Right lobe of liver (tissue), 6 donors: ENCODE measurements at regions not wholly inside any gene's neighbourhood (a gene's known extent, or its start where the extent isn't known, plus 50 kb on each side); places are given as distances from the start of the nearest gene placed in this dataset.

Experiments used
- ATAC-seq, 4 donors: fragments of 200-7000 bp; cut with Tn5 transposase; one replicate each; pipeline ENCODE4 v1.9.1; 2020; ENCODE audit warnings: mild to moderate bottlenecking in 4 of 4, moderate library complexity in 4 of 4
- DNase-seq, 3 donors: peaks; one replicate each; pipeline ENCODE4 v3.0.0-alpha.2; 2020
- H3K27ac ChIP-seq, 3 donors: fragments of 200-600 bp; one replicate each; pipeline ENCODE4 v1.8.0; 2022
- H3K27me3 ChIP-seq, 2 donors: fragments of 200-600 bp; one replicate each; pipeline ENCODE4 v1.8.0; 2022
- H3K36me3 ChIP-seq, 4 donors: fragments of 200-600 bp; sonication (generic) in 1 of 4; one replicate each; pipeline versions ENCODE4 v1.5.1 to v1.8.0; 2017 to 2022; ENCODE audit warnings: control low read depth in 1 of 4
- H3K4me1 ChIP-seq, 4 donors: fragments of 200-600 bp; sonication (generic) in 1 of 4; one replicate each; pipeline versions ENCODE4 v1.5.1 to v1.8.0; 2017 to 2022; ENCODE audit warnings: control low read depth in 1 of 4
- H3K4me3 ChIP-seq, 3 donors: fragments of 200-600 bp; one replicate each; pipeline ENCODE4 v1.8.0; 2022
- H3K9me3 ChIP-seq, 4 donors: fragments of 200-600 bp; sonication (generic) in 1 of 4; one replicate each; pipeline versions ENCODE4 v1.5.1 to v1.8.0; 2017 to 2022; ENCODE audit warnings: control low read depth in 1 of 4
- POLR2A ChIP-seq: fragments of 450-650 bp; IDR thresholded peaks from one replicate; pipeline ENCODE4 v1.6.1; 2017; ENCODE audit warnings: antibody characterized with exemption, mild to moderate bottlenecking
- WGBS: methylation state at CpG from one replicate; pipeline ENCODE4 v1.1.6; 2018; ENCODE audit warnings: low coverage, low lambda C conversion rate; ENCODE audit not compliant: insufficient coverage; ENCODE audit errors: missing lambda C conversion rate; 5-methylcytosine and 5-hydroxymethylcytosine counted together
- intact Hi-C, 2 donors: fragments of 100-400 bp; cut with DNase I; formaldehyde crosslinking; loops; one replicate each; pipeline versions ENCODE4 v1.11.2 to v1.14.1; 2022
- TF ChIP-seq, protein P1 (sequence below), 4 donors: fragments of 200-600 bp in 3 of 4; fragments of 450-650 bp in 1 of 4; IDR thresholded peaks; one replicate each; pipeline versions ENCODE4 v1.5.1 to v1.8.0; 2016 to 2022; ENCODE audit warnings: antibody characterized with exemption in 4 of 4, mild to moderate bottlenecking in 2 of 4
- donor health status: DM: no; HTN: yes; CAD: no.
- donor health status: DM: no; HTN: no; CAD: no.
- donor health status: DM: no; HTN: no; CAD: no.
- donor health status: DM: no; HTN: yes; CAD: no.
- donor health status: DM: no; HTN: yes; CAD: no.

DNA sequence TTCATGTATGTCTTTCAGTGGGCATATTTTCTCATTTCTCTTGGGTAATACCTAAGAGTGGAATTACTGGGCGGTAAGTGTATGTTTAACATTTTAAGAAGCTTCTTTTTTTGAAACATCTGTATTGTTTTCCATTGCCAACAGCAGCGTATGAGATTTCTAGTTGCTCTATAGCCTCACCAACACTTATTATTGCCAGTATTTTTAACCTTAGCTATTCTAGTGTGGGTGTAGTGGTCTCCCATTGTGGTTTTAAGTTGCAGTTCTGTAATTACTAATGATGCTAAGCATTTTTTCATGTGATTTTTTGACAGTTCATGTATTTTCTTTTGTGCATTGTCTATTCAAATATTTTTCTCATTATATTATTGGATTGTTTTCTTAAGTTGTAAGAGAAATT, 101.9 kb upstream of the EEA1 start:
- no peaks in the 10 kb centered on the region for H3K36me3 ChIP-seq
- H3K27ac ChIP-seq = no peak overlapping the region
- no peak for ATAC-seq
- H3K27me3 ChIP-seq = no peaks in the 10 kb centered on the region
- TF ChIP-seq, protein P1, sequence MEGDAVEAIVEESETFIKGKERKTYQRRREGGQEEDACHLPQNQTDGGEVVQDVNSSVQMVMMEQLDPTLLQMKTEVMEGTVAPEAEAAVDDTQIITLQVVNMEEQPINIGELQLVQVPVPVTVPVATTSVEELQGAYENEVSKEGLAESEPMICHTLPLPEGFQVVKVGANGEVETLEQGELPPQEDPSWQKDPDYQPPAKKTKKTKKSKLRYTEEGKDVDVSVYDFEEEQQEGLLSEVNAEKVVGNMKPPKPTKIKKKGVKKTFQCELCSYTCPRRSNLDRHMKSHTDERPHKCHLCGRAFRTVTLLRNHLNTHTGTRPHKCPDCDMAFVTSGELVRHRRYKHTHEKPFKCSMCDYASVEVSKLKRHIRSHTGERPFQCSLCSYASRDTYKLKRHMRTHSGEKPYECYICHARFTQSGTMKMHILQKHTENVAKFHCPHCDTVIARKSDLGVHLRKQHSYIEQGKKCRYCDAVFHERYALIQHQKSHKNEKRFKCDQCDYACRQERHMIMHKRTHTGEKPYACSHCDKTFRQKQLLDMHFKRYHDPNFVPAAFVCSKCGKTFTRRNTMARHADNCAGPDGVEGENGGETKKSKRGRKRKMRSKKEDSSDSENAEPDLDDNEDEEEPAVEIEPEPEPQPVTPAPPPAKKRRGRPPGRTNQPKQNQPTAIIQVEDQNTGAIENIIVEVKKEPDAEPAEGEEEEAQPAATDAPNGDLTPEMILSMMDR (IDR thresholded peaks at IDR 0.05) = no peak
- TF ChIP-seq POLR2A = no peak
- H3K9me3 ChIP-seq = no peaks in the 10 kb centered on the region
- no peak for DNase-seq
- intact Hi-C loops = no loop called here
- 60% methylated on average over 2 of the region's 2 CpGs for WGBS
- H3K4me1 ChIP-seq = no peaks in the 10 kb centered on the region
- H3K4me3 ChIP-seq = no peak overlapping the region

GRCh38 chr12:93032758-93033157, 103.7 kb upstream of the EEA1 start:
- Histone ChIP-seq H3K4me3 (no peak overlapping the region), H3K27ac (no peak overlapping the region), H3K27me3 (no peaks in the 10 kb centered on the region), H3K9me3 (no peaks in the 10 kb centered on the region), H3K4me1 (no peaks in the 10 kb centered on the region), H3K36me3 (no peaks in the 10 kb centered on the region)
- intact Hi-C loops = no loop called here
- TF ChIP-seq, protein P1 (IDR thresholded peaks at IDR 0.05) = no peak
- no peak for TF ChIP-seq POLR2A
- ATAC-seq = no peak
- no peak for DNase-seq

- no peak overlapping the region for H3K4me3 ChIP-seq
- intact Hi-C loops = no loop called here
- TF ChIP-seq, protein P1 (IDR thresholded peaks at IDR 0.05) = no peak
- TF ChIP-seq POLR2A = no peak
- no peaks in the 10 kb centered on the region for H3K36me3 ChIP-seq
- no peaks in the 10 kb centered on the region for H3K4me1 ChIP-seq
- H3K27ac ChIP-seq = no peak overlapping the region
- H3K27me3 ChIP-seq = no peaks in the 10 kb centered on the region
- H3K9me3 ChIP-seq = no peaks in the 10 kb centered on the region
- DNase-seq (no peak), ATAC-seq (no peak)
- 100% methylated on average over 1 of the region's 1 CpG for WGBS
These were observed 104.9 kb upstream of the EEA1 start for GRCh38 chr12:93033948-93034347.

DNA sequence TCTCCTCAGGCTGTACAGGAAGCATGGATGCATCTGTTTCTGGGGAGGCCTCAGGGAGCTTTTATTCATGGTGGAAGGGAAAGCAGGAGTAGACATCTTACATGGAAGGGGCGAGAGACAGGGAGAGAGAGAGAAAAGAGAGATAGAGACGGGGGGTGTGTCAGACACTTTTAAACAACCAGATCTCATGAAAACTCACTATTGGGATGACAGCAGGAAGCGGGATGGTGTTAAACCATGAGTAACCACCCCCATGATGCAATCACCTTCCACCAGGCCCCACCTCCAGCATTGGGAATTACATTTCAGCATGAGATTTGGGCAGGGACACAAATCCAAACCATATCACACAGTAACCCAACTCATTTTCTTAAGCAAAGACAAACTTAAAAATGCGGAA, 110.0 kb upstream of the EEA1 start:
- H3K9me3 ChIP-seq = no peaks in the 10 kb centered on the region
- DNase-seq (no peak), ATAC-seq (no peak)
- no peak overlapping the region for H3K4me3 ChIP-seq
- H3K4me1 ChIP-seq = no peaks in the 10 kb centered on the region
- H3K36me3 ChIP-seq = no peaks in the 10 kb centered on the region
- WGBS = 75% methylated on average over 2 of the region's 4 CpGs
- H3K27ac ChIP-seq = no peak overlapping the region
- no peaks in the 10 kb centered on the region for H3K27me3 ChIP-seq
- intact Hi-C loops = no loop called here
- TF ChIP-seq, protein P1 (IDR thresholded peaks at IDR 0.05) = no peak
- TF ChIP-seq POLR2A = no peak

DNA sequence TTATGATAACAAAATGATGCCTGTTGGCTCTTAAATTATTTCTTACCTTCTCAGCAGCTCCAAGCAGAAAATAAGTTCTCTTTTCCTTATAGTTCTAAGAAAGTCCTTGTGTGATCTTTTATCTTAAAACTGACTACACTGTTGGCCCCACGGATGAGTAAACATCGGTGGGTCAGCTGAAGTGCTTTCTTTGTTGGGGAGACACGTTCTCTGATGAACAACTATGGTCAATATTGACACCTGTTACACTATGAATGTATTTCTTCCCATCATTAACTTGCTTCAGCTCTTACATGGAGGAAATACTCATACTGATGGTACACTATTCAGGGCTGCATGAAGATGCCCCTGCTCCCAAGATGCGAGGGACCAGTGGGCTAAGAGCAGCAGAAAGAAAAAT, 110.8 kb upstream of the EEA1 start:
- no peaks in the 10 kb centered on the region for H3K27me3 ChIP-seq
- H3K4me3 ChIP-seq = no peak overlapping the region
- TF ChIP-seq, protein P1 (IDR thresholded peaks at IDR 0.05) = no peak
- TF ChIP-seq POLR2A = no peak
- H3K9me3 ChIP-seq = no peaks in the 10 kb centered on the region
- intact Hi-C loops = no loop called here
- ATAC-seq = no peak
- 69% methylated on average over 4 of the region's 4 CpGs for WGBS
- H3K27ac ChIP-seq = no peak overlapping the region
- DNase-seq = no peak
- no peaks in the 10 kb centered on the region for H3K4me1 ChIP-seq
- H3K36me3 ChIP-seq = no peaks in the 10 kb centered on the region
